ENCODE measurements at regions not wholly inside any gene's neighbourhood (a gene's known extent, or its start where the extent isn't known, plus 50 kb on each side); places are given as distances from the start of the nearest gene placed in this dataset.

DNA sequence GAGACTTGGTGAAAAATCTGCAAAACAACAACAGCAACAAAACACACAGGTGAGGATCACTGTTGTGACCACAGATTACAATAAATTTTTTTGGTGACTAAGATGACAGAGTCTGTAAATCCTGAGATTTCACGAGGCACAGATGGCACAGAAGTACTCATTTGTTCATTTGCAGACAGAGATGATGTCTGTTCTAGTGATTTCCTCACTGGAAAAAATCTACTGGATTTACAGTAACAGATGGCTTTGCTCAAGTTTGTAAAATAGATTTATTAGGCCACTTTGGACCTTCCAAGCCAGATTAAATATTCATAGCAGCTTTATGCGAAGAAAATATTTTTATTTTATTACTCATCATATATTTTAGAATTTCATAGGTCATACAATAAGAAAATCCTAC lies 113.5 kb upstream of the IL6 start:
- TF ChIP-seq POLR2A (IDR thresholded peaks at IDR 0.05): no peak
- TF ChIP-seq, protein P1, sequence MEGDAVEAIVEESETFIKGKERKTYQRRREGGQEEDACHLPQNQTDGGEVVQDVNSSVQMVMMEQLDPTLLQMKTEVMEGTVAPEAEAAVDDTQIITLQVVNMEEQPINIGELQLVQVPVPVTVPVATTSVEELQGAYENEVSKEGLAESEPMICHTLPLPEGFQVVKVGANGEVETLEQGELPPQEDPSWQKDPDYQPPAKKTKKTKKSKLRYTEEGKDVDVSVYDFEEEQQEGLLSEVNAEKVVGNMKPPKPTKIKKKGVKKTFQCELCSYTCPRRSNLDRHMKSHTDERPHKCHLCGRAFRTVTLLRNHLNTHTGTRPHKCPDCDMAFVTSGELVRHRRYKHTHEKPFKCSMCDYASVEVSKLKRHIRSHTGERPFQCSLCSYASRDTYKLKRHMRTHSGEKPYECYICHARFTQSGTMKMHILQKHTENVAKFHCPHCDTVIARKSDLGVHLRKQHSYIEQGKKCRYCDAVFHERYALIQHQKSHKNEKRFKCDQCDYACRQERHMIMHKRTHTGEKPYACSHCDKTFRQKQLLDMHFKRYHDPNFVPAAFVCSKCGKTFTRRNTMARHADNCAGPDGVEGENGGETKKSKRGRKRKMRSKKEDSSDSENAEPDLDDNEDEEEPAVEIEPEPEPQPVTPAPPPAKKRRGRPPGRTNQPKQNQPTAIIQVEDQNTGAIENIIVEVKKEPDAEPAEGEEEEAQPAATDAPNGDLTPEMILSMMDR (IDR thresholded peaks at IDR 0.05): no peak
